ENCODE measurements at regions not wholly inside any gene's neighbourhood (a gene's known extent, or its start where the extent isn't known, plus 50 kb on each side); places are given as distances from the start of the nearest gene placed in this dataset.

DNA sequence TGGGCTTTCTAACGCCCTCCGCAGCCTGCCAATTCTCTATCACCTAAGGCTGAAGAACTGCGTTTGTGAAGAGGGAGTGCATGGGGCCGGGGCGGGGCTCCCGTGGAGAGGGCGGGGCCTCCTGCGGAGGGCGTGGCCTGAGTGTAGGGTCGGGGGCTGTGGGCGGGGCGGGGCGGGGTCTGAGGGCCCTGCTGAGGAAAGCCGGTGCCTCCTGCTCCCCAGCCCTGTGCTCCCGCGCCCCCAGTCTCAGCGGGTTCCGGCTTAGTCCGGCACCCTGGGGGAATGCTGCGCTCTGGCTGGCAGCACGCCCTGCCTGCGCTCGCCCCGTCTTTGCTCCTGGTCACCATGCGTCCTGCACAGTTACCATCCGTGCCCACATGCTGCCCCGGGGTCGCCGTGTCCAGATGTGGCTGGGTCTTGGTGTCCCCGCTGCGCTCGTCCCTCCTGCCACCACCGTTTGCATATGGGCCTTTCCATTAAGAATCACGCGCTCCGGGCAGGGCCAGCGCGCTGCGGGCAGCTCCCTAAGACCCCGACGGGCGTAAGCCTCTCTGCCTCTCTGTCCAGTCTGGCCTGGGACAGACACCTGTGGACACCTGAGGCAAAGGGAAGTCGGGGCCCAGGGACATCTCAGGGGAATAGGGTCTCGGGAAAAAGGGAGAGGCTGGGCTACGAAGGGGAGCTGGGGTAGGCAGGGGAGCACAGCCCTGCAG is 144.0 kb upstream of the RET start:
- no peak overlapping the region for H3K4me3 ChIP-seq (replicated peaks; ENCODE audit: low read depth, low read length)
- TF ChIP-seq, protein P1, sequence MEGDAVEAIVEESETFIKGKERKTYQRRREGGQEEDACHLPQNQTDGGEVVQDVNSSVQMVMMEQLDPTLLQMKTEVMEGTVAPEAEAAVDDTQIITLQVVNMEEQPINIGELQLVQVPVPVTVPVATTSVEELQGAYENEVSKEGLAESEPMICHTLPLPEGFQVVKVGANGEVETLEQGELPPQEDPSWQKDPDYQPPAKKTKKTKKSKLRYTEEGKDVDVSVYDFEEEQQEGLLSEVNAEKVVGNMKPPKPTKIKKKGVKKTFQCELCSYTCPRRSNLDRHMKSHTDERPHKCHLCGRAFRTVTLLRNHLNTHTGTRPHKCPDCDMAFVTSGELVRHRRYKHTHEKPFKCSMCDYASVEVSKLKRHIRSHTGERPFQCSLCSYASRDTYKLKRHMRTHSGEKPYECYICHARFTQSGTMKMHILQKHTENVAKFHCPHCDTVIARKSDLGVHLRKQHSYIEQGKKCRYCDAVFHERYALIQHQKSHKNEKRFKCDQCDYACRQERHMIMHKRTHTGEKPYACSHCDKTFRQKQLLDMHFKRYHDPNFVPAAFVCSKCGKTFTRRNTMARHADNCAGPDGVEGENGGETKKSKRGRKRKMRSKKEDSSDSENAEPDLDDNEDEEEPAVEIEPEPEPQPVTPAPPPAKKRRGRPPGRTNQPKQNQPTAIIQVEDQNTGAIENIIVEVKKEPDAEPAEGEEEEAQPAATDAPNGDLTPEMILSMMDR (IDR thresholded peaks at IDR 0.05; ENCODE audit: low read depth, low read length, missing control alignments): no peak
- no peak for DNase-seq (ENCODE audit: extremely low read depth, low read depth)

DNA sequence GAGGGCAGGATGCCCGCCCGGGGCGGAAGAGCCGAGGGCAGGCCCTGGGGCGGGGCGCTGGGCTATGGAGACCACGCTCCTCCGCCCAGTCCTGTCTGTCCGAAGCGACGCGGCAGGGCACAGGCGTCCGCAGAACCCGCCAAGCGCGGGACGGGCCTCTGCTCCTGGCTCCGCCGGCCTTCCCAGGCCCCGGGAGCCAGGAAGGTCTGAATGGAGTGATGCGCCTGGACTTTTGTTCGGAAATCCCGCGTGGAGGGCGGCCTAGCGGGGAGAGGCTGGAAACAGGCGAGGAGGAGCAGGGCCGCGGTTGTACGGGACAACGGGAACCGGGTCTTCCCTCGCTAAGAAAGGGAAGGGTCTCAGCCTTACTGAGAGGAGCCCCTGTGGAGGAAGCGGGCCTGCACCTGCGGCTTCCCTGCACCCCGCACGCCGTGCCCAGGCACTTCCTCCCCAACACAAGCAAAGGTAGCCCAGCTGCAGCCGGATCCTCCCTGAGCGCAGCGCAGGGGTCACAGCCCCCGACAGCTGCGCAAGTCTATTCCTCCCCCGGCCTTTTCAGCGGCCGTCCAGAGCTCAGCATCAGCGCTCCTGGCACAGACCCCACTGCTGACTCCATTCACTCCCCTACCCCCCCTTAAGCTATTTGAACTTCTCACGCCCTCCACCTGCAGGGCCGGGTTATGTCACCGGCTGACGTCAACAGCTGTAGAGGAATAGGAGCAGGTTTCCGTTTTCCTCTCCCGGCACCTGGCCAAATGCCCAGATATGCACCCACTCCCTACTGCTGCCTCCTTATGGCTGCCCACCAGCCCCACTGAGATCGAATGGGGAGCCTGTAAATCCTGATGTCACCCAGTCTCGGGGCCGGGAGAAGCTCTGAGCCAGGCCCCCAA is 143.2 kb upstream of the RET start:
- DNase-seq (ENCODE audit: extremely low read depth, low read depth): no peak
- TF ChIP-seq, protein P1 (IDR thresholded peaks at IDR 0.05; ENCODE audit: low read depth, low read length, missing control alignments): no peak
- no peak overlapping the region for H3K4me3 ChIP-seq (replicated peaks; ENCODE audit: low read depth, low read length)

DNA sequence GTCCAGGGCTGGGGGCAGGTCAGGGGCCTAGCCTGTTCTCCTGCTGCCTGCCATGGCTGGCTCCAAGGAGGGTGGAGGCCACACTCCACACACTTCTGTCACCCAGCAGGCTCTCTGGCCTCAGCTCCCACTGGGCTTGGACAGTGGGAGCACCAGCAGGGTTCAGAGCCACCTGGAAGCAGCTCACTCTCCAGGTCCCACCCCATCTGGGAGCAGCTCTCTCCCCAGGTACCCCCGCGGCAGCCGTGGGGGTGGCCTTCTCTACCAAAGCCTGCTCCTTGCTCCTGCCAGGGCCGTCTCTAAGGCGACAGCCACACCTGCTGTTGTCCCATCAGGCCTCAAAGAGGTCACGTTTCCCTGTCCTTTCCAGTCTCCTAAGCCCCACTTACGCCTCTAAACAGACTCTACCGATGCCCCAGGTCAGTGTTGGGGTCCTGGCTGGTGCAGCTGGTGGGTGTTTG is 142.5 kb upstream of the RET start:
- H3K4me3 ChIP-seq (replicated peaks; ENCODE audit: low read depth, low read length): no peak overlapping the region
- TF ChIP-seq, protein P1 (IDR thresholded peaks at IDR 0.05; ENCODE audit: low read depth, low read length, missing control alignments): no peak
- DNase-seq (ENCODE audit: extremely low read depth, low read depth): no peak

DNA sequence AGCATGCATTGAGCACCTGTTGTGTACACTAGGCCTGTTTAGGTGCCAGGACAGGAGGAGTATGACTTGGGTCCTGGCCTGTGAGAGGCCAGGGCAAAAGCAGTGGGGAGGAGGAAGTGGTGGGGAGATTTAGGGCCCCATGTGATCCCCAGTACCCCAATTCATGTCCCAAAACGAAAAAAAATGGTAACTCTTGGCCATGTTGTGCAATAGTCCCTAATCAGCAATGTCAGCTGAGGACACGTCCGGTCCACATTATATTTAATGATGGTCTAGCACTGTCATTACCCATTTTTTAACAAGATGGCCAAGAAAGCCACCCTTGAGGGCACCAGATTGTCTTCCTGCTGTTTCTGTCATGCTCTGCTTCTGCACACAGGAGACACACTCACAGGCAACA is 142.0 kb upstream of the RET start:
- DNase-seq (ENCODE audit: extremely low read depth, low read depth): no peak
- H3K4me3 ChIP-seq (replicated peaks; ENCODE audit: low read depth, low read length): no peak overlapping the region
- TF ChIP-seq, protein P1 (IDR thresholded peaks at IDR 0.05; ENCODE audit: low read depth, low read length, missing control alignments): no peak

DNA sequence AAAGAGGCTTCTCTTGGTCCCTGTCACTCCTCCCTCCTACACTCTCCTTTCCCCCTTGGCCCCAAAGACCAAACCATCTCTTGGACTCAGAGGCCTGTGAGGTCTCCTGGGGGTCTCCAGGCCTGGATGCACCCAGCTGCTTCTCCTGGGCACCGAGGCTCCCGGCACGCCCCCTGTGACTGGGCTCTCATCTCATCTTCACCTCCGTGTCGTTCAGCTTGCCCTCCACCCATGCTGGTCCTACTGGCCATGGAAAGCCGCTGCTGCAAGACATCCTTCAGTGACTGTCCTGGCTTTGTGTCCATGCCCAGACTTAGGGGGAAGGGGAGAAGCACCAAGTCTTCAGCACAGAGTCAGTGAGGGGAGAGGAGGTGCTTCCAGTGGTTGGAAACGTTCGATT is 141.4 kb upstream of the RET start:
- H3K4me3 ChIP-seq (replicated peaks; ENCODE audit: low read depth, low read length): no peak overlapping the region
- TF ChIP-seq, protein P1 (IDR thresholded peaks at IDR 0.05; ENCODE audit: low read depth, low read length, missing control alignments): no peak
- DNase-seq (ENCODE audit: extremely low read depth, low read depth): no peak

DNA sequence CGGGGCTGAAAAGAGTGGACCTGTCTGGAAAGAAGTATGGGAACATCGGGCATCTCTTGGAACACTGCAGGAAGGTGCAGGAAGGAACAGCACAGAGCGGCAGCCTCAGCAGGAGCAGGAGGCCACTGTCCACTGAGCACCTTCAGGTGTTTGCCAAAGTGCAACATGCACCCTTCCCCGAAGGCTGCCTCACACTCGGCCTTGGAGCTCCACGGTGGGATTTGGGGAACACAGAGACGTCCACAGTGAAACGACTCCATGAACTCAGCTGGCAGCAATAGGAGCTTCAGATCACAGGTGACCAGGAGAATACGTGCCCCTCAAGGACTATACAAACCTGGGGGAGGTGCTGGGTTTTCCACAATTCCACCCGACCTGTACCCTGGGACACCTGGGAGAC is 140.3 kb upstream of the RET start:
- DNase-seq (ENCODE audit: extremely low read depth, low read depth): no peak
- no peak overlapping the region for H3K4me3 ChIP-seq (replicated peaks; ENCODE audit: low read depth, low read length)
- TF ChIP-seq, protein P1 (IDR thresholded peaks at IDR 0.05; ENCODE audit: low read depth, low read length, missing control alignments): no peak

Measured in HFF-Myc (cell line).